Activated CD4-positive, alpha-beta T cell treated with anti-CD3 and anti-CD28 coated beads, Interleukin-10, Interleukin-2, amounts not matched to agents 100 ng/mL and 50 ng/mL, durations not matched to agents 16 hours and 8 hours (primary cell): ENCODE measurements at regions not wholly inside any gene's neighbourhood (a gene's known extent, or its start where the extent isn't known, plus 50 kb on each side); places are given as distances from the start of the nearest gene placed in this dataset.

ENCODE experiments used
- DNase-seq: peaks from one replicate; pipeline ENCODE4 v3.0.0-alpha.2; 2020

DNA sequence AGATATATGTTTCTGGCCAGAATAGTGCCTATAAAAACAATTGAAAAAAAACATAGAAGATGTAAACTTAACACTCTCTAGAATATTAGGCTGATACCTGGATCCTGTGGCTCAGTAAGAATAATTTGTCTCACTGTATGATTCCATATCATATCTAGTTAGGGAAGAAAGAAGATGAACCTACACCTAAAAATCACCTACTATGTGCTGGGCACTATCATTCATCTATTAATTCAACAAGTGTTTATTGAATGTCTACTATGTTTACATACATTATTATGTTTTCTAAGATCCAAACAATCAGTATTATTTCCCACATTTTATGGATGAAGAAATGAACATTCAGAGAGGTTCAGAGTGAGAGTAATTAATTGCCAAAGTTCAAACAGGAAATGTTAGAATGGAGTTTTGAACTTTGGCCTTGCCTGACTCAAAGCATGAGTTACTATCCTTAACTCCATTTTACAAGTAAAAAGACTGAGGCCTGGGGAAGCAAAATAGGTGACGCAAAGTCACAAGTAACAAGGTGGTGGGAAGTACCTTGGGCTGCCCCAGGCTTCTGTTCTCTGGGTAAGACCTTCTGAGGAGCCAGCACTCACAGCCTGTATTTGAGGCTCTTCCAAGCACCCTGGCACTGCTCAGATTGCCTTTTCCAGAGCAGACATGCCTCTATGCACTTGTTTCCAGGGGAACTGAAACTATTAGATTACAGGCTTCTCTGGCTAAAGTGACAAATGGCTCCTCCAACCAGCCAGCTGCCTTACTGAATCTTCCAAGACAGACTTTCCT lies 111.1 kb upstream of the ACSL4 start:
- DNase-seq, result no peak

DNA sequence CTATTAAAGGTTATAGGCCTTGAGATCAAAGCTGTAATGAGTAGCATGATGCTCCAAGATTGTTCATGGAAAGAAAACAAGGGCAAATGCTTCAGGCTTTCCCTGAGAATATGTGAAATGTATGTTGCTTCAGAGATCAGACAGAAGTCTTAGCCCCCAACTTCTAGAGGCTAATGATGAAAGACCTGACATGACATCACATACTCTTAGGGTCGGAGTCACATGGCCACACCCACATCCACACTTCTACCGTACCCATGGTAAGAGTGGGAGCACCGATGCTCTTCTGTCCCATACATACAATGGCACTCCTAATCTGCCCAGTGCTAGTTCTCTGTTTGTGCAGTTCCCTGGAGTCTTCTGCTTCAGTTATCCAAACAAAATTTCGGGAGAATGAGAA lies 111.9 kb upstream of the ACSL4 start:
- DNase-seq, result no peak

DNA sequence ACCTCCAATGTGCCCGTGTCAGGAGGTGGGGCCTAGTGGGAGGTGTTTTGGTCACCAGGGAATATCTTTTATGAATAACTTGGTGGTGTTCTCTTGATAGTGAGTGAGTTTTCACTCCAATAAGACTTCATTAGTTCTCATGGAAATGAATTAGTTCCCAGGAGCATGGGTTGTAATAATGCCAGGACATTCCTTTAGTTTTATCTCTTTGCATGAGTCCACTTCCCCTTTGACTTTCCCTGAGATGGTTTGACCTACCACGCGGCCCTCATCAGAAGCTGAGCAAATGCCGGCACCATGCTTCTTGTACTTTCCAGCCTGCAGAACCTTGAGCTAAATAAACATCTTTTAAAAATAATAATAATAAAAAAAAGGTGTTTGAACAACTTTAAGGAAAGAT lies 112.9 kb upstream of the ACSL4 start:
- no peak for DNase-seq

DNA sequence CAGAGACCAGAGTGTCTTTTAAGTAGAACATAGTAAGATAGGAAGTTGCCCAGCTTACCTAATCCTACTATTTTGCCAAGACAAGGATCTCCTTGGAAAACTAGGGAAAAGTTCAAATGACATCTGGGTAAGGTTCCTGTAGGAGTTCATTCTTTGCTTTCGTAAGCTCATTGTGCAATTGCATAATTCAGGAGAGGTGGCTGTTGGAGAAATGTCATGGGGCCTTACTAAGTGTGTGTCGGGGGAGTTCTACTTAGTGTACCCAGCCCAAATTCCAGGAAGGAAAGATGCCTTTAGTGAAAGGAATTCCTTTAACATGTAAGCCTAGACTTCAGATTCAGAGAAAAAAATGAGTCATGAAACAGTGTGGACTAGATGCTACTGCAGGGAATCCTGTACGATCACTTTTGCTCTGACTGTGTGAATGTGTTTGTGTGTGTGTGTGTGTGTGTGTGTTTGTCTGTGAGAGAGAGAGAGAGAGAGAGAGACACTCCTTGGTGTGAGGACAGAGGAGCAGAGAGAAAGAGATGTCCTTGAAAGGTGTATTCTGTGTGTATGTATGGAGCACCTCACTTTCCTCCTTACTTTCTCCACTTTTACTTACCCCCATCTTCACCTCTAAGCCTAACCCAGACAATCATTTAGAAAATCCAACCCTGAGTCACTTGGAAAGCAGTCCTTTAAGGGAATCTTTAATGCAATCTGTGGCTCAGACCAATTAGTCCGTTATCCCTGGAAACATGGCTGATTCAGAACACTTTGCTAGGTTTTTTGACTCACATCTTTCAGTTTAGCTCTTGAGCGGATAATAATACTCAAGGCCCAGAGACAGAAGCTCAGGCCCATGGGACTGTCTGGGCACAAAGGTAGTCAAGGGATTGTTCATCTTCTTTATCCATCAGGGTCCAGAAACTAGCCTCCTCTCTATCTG lies 114.5 kb upstream of the ACSL4 start:
- DNase-seq, result peak; percentile 9

DNA sequence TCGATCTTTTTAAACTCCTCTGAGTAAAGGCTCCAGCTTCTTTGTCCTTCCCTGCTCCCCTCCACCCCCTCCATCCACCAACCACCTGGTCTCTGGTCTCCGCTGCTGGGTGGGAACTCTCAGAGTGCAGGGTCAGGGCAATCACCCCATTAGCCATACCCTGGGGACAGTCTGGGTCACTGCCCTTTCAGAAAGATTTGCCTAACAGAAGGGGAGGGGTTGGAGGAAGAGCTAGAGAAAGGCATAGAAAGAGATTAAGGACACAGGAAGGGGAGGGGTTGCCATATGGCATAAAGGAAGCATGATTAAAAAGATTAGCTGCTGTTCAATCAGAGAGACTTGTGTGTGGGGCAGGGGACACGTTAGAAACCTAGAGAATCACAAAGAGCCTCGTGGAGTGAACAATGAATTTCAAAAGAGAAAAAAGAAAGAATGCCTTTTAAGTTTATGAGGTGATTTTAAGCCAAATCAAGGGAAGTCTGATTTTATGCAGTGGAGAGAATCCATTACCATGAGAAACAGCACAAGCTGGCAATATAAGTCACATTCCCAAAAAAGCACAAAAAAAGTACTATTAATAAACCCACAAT lies 115.5 kb upstream of the ACSL4 start:
- DNase-seq, result peak; percentile 8

DNA sequence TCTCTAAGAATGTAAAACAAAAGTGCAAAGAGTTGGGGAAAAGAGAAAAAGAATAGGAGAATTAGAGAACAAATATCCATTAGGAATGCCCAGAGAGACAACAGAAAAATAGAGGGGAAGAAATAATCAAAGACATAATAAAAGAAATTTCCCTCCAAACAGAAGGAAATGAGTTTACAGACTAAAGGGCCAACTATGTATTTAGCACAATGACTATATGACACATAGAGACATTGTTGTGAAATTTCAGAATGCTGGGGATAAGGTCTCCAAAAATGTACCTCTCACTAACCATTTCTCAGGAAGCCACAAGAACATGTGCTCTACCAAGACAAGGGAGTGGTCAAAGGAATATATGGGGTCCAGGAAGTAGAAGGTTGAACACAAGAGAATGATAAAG lies 121.0 kb upstream of the ACSL4 start:
- DNase-seq, result no peak

DNA sequence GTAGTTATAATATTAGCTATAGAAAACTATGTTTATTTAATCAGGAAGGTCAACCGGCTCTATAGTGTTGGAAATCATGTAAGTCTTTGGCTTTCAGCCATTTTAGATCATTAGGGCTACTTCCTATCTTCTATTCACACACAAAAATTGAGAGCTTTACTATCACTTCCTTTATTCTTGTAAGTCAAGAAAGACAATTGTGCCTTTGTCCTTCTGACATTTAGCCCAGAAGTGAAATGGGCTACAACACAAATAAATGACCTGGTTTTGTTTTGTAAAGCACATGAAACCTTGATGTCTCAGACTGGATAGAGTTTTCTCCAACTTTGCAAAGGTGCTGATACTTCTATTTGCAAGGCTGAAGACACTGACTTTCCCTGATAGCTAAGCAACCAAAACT lies 122.4 kb upstream of the ACSL4 start:
- no peak for DNase-seq

DNA sequence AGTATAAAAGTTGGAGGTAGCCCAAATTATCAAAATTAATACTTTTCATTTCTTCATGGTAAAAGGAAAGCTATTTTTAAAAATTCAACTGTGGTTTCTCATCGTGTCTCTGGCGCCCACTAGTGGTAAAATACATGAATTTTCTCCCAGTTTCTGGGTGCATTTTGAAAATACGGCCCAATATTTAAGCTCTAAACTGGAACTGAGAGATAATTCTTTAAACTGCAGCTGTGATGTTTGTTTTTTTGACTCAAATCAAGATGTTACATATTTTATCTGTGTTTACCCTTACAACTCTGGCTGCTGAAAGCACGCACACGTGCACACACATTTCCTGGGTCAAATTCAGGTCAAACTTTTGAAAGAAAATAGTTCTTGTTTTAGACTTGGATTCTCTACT lies 123.9 kb upstream of the ACSL4 start:
- DNase-seq, result peak; percentile 37

DNA sequence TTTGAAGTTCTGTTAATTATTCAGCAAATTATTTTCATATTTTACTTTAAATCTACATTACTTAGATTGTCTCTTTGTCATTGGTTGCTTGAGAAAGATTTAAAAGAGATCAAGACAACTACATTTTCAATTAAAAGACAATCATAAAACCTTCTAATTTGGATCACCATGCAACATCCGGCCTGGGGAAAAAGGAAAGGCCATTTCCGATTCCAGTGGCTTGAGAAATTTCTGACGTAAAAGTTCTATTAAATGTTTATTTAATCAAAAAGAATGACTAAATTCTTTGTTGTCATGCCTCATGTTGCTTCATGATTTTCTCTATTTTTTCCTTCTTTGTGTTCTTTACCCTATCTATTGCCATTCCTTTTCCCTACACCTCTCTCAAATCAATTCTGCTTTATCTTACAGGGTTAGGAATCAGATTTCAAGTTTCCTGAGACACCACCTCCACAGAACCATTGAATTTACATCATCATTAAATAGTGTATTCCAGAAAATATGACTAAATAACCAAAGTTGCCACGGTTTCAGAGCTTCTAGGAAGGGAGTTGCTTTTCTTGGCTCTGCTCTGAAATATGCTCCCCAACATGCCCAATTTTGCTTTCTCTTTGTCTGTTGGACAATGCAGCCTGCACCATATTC lies 124.6 kb upstream of the ACSL4 start:
- DNase-seq, result no peak

DNA sequence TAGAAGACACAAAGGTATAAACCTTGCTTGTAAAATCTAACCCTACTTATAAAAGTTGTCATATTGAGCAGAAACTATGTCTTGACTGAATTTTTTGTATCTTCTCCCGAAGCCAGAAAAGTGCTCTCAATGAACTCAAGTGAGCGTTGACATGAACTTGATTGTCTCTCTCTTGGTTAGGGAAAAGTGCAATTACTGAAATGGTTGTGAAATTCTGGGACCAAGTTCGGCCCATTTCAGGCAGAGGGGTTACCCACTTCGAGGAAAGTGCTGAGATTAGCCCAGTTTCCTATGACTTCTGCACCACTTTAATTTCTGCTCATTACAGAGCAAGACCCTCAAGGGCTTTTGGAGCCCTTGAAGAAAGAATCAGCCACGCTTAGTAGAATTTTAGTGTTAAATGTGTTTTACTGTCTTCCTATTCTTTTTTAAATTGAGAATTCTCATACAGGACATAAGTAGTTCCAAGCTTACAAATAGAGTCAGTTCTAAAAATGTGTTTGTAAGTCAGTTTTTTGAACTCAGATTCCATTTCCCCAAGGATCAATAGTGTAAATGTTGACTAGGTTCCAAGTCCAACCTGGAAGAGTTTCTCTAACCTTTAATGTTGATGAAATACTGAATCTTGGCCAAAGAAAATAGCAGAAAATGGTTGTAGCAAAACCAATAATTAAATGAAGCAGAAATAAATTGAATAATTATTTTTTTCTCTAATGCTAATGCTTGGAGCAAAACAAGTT lies 125.7 kb upstream of the ACSL4 start:
- no peak for DNase-seq

DNA sequence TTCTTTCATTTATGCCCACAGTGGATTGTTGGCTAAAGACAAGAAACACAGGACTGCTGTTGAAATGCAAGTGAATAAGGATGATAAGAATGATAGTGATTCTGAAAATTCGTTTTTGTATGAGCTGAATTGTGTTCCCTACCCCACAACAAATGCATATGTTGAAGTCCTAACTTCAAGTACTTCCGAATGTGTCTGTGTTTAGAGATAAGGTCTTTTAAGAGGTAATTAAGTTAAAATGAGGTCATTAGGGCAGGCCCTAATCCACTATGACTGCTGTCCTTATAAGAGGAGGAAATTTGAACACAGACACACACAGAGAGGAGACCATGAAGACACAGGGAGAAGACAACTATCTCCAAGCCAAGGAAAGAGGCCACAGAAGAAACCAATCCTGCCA lies 126.6 kb upstream of the ACSL4 start:
- no peak for DNase-seq

DNA sequence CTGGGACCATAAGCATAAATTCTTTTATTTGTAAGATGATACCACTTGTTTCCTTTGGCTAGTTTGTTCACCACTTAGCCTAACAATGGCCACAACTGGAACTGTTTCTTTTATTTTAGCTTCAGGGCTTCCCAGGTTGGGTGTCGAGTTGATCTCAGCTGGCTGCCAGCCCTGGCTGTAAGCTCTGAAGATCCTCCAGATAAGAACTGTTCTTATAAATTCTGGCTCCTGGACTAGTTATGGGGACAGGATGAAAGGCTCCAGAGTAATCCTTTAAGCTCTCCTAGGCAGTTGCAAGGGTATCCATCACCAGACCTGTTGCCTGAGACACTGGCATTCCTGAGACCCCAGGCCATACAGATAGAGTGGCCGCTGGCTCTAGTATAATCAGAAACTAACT lies 129.4 kb upstream of the ACSL4 start:
- DNase-seq, result no peak

DNA sequence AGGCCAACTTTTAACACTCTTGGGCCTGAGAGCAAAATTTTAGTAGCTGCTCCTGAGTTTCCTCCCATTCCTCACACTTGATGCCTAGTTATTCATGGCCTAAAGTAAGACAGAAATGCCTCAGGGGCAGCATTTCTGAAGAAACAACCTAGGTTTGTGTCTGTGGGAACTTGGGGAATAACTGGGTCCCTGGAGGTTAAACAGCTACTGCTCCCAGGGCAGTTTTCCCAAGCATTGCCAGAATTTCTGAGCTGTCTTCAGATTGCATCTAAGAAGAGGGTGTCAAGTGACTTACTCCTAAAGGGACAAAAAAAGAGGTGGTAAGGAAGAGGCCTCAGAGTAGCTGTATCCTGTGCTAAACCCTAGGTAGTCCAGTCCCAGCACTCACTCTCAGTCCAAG lies 130.8 kb upstream of the ACSL4 start:
- DNase-seq, result no peak

DNA sequence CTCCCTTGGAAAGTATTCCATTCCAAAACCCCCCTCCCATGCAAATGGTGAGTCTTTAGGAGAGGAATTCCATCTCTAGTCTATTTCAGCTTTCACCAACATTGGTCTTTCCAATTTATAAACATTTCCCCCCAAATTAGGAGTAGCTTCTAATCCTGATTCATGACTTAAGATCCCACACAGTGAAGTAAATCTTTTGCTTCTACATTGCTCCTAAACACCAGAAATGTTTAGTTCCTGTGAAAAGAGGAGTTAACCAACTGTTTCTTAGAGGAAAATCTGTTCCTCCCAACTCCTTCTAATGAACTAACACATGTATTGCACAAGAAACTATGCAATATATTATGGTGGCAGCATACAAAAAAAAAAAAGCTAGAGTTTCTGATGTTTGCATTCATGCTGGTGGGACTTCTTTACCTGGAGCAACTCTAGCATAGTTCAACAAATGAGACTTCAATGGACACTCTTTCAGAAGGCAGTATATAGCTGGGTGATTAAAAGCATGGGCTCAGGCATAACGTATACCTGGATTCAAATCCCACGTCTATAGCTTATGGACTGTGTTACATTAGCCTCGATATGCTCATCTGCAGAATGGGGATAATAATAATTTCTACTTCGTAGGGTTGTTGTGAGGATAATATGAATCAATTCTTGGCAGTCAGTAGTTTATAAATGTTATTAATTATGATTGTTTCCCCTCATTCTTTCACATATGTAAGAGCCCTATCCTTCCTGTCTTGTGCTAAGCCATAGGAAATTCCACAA lies 131.6 kb upstream of the TMEM164 start:
- DNase-seq, result no peak

DNA sequence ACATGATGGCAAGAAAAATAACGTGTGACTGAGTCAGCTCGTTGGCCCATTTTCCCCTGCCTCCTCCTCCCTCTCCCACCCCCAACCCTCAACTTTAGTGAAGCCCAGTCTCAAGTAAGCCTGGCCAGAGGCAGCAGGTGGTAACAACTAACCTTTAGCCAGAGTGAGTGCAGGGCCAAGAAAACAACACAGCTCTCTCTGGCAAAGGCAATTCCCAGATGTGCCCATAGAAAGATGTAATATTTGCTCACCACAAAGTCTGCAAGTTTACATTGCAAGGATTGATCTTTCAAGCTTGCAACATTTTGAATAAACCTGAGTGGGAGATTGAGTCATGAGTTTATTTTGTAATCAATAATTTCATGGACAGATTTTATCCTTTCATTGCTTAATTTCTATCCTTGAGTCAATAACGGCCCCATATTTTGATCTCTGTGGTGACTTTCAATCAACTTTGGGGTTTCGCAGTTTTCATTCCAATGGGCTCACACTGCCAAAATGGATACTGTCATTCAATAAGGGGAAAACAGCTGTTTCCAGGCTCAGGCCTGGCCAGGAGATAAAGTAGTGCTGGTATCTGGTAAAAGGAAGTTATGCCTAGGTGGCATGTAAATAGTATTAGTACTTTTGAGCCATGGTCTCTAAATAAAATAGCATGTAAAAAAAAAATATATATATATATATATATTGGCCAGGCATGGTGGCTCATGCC lies 130.7 kb upstream of the TMEM164 start:
- no peak for DNase-seq

DNA sequence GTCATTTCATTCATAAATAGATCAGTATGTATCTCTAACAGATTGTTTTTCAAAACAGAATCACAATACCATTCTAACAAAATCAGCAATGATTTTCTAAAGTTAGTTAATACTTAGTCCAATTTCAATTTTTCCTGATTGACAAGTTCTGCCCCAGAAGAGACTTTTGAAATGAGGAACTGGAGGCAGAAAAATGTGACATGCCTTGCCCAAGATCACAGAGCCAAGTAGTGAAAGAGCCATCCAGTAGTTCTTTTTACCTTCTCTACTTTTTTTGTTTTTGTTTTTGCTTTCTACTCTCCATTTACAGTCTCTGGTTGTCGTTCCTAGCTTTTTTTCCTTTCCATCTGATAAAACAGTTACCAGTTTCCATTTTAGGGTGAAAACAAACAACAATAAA lies 129.3 kb upstream of the TMEM164 start:
- DNase-seq, result no peak

DNA sequence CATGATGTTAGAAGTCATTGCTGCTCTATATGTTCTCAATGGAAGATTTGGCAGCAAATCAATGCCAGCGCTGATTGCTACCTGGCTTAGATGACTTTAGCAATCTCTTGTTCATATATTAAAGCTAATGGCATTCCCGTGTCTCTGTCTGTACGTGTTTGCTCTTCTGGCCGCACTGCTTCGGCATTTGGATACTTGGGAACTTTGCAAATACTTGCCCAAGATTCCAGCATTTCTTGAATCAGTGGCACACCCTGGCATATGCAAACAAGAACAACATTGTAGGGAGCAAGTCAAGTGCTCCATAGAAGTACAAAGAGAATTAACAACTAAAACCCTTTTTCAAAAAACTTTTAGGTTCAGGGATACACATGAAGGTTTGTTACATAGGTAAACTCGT lies 128.9 kb upstream of the TMEM164 start:
- DNase-seq, result no peak

DNA sequence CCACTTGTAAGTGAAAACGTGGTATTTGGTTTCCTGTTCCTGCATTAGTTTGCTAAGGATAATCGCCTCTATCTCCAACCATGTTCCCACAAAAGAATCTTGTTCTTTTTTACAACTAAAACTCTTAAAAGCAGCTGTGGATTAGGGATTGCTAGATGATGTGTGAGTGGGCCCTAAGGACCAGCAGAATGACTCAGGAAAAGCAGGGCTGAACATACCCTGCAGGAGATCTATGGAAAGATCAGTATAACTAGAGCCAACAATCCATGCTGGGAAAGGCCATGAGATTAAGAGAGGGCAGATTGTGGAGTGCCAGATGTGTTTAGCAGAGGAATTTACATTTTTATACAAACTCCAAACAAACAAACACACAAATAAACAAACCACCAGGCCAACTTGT lies 128.4 kb upstream of the TMEM164 start:
- DNase-seq, result no peak

DNA sequence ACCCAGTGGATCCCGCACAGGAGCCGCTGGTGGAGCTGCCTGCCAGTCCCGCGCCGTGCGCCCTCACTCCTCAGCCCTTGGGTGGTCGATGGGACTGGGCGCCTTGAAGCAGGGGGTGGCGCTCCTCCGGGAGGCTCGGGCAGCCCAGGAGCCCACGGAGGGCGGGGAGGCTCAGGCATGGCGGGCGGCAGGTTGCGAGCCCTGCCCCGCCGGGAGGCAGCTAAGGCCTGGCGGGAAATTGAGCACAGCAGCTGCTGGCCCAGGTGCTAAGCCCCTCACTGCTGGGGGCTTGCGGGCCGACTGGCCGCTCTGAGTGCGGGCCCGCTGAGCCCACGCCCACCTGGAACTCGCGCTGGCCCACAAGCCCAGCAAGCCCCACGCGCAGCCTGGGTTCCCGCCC lies 127.1 kb upstream of the TMEM164 start:
- DNase-seq, result no peak

DNA sequence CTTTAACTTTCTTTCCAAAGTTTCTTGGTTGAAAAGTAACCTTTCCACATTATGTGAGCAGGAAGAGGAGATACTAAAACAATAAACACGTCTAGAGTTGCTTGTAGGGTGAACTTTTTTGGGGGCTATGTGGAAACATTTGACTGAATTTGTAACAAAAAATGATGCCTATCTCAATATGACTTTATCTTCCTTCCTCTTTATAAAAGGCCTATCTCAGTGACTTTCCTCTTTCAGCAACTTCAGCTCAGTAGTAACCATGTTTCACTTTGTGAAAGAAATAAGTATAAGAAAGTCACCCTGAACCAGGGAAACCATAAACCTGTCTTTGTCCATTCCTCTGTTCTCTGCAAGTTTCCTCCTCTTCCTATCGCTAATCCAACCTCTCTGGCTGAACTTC lies 124.7 kb upstream of the TMEM164 start:
- no peak for DNase-seq

DNA sequence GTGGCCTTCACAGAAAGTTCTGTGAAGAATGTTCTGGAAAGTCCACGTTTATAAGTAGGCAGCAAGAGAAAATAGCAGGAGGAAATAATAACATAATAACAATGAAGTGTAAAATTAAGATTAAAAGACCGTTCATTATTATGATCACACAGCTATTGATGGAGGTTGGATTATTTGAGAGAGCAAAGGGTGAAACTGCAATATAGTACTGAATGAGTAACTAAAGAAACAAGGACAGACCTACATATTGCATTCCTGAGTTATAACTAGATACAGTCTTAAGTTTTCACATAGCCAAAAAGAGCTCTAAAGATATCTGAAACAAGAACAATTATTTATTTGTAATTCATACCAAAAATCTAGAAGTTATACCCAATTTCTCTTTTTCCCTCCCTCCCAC lies 122.9 kb upstream of the TMEM164 start:
- no peak for DNase-seq
